ENCODE measurements at regions not wholly inside any gene's neighbourhood (a gene's known extent, or its start where the extent isn't known, plus 50 kb on each side); places are given as distances from the start of the nearest gene placed in this dataset.

- TF ChIP-seq EZH2phosphoT487 (IDR thresholded peaks at IDR 0.05; ENCODE audit: insufficient read depth, low read depth) (no peak), EZH2 (IDR thresholded peaks at IDR 0.05; ENCODE audit: insufficient read depth, poor library complexity, severe bottlenecking) (no peak)
Measured at GRCh38 chr6:137706083-137706750, 160.8 kb upstream of the TNFAIP3 start.

Data from GM23248 (cell line).